RWPE1 (cell line): ENCODE measurements at regions not wholly inside any gene's neighbourhood (a gene's known extent, or its start where the extent isn't known, plus 50 kb on each side); places are given as distances from the start of the nearest gene placed in this dataset.
A peak's percentile ranks its signal among the peaks of the same experiment; 100 is the strongest.

Experiments used
- CTCF ChIA-PET: fragments of 350-600 bp; sonication (Branson Sonifier 250); formaldehyde crosslinking; extraction: SDS; loops from one replicate; lab custom pipeline; 2021; lab: Yijun Ruan, JAX
- POLR2A ChIA-PET: fragments of 400-600 bp; formaldehyde crosslinking; extraction: SDS; loops from one replicate; lab custom pipeline; 2020; ENCODE audit warnings: antibody characterized with exemption; ENCODE audit not compliant: low non-redundant PET; lab: Yijun Ruan, JAX
- DNase-seq: peaks from one replicate; pipeline ENCODE4 v3.0.0; 2012; ENCODE audit warnings: low spot score
- H3K27ac ChIP-seq: fragments of 450-650 bp; 2 replicates; pipeline ENCODE4 v1.5.1; 2017
- CTCF ChIP-seq: fragments of 450-650 bp; conservative IDR thresholded peaks from 2 replicates; pipeline ENCODE4 v1.5.1; 2017; ENCODE audit warnings: low read depth, mild to moderate bottlenecking

- POLR2A ChIA-PET: no interaction called here
- CTCF ChIA-PET: interaction anchor here (0.6 kb wide), 1 partner anchor 1233 kb away, joined by 3 read pairs; no protein-coding TSS in a partner anchor
- TF ChIP-seq CTCF: no peak
- DNase-seq: no peak
- H3K27ac ChIP-seq: no peak overlapping the region
Measured at GRCh38 chr13:44172281-44172810, 201.3 kb upstream of the SERP2 start.

GRCh38 chr13:44174769-44175425 is 198.7 kb upstream of the SERP2 start:
- POLR2A ChIA-PET: interaction anchor here (0.5 kb wide), 1 partner anchor 260 kb away, joined by 8 read pairs; no protein-coding TSS in a partner anchor

GRCh38 chr13:44176173-44176572 is 197.5 kb upstream of the SERP2 start:
- ChIA-PET POLR2A (no interaction called here), CTCF (no interaction called here)
- no peak overlapping the region for H3K27ac ChIP-seq
- no peak for DNase-seq
- TF ChIP-seq CTCF: no peak

More at GRCh38 chr13:44174769-44175425, 198.7 kb upstream of the SERP2 start:
- CTCF ChIA-PET: interaction anchor here (0.6 to 0.9 kb wide), 2 partner anchors 17 to 266 kb away, joined by 4 read pairs; no protein-coding TSS in a partner anchor
- no peak for DNase-seq
- H3K27ac ChIP-seq: no peak overlapping the region
- no peak for TF ChIP-seq CTCF

- no peak for DNase-seq
- no peak for TF ChIP-seq CTCF
- H3K27ac ChIP-seq: no peak overlapping the region
- POLR2A ChIA-PET: no interaction called here
- CTCF ChIA-PET: no interaction called here
Measured at GRCh38 chr13:44180876-44181536, 192.6 kb upstream of the SERP2 start.

- H3K27ac ChIP-seq: no peak overlapping the region
- ChIA-PET CTCF (no interaction called here), POLR2A (no interaction called here)
- no peak for TF ChIP-seq CTCF
- DNase-seq: peak; percentile 38
Measured at GRCh38 chr13:44181931-44182330, 191.7 kb upstream of the SERP2 start.

- no peak overlapping the region for H3K27ac ChIP-seq
- no peak for DNase-seq
- POLR2A ChIA-PET: no interaction called here
- no peak for TF ChIP-seq CTCF
- CTCF ChIA-PET: no interaction called here
Measured at GRCh38 chr13:44184740-44185139, 188.9 kb upstream of the SERP2 start.
